ENCODE measurements at regions not wholly inside any gene's neighbourhood (a gene's known extent, or its start where the extent isn't known, plus 50 kb on each side); places are given as distances from the start of the nearest gene placed in this dataset.
A peak's percentile ranks its signal among the peaks of the same experiment; 100 is the strongest.

DNA sequence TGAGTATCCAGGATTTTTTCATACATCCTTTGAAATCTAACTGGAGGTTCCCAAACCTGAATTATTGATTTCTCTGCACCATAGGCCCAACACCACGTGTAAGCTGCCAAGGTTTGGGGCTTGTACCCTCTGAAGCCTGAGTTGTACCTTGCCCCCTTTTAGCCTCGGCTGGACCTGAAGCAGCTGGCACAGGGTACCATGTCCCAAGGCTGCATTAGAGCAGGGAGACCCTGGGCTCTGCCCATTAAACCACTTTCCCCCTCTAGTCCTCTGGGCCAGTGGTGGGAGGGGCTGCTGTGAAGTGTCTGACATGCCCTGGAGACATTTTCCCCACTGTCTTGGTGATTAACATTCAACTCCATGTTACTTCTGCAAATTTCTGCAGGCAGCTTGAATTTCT lies 532.9 kb upstream of the NUDT12 start (continued):
- TF ChIP-seq, protein P1, sequence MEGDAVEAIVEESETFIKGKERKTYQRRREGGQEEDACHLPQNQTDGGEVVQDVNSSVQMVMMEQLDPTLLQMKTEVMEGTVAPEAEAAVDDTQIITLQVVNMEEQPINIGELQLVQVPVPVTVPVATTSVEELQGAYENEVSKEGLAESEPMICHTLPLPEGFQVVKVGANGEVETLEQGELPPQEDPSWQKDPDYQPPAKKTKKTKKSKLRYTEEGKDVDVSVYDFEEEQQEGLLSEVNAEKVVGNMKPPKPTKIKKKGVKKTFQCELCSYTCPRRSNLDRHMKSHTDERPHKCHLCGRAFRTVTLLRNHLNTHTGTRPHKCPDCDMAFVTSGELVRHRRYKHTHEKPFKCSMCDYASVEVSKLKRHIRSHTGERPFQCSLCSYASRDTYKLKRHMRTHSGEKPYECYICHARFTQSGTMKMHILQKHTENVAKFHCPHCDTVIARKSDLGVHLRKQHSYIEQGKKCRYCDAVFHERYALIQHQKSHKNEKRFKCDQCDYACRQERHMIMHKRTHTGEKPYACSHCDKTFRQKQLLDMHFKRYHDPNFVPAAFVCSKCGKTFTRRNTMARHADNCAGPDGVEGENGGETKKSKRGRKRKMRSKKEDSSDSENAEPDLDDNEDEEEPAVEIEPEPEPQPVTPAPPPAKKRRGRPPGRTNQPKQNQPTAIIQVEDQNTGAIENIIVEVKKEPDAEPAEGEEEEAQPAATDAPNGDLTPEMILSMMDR (IDR thresholded peaks at IDR 0.05 in 2 of 3, conservative IDR thresholded peaks at IDR 0.05 in 1 of 3; ENCODE audit: borderline replicate concordance in 1 of 3, insufficient read depth in 1 of 3, low read depth in 2 of 3, low read length in 2 of 3), result no peak
- TF ChIP-seq ZNF274 (IDR thresholded peaks at IDR 0.05; ENCODE audit: low read depth, low read length) (no peak), POLR2AphosphoS5 (IDR thresholded peaks at IDR 0.05; ENCODE audit: low read depth, low read length) (no peak)

DNA sequence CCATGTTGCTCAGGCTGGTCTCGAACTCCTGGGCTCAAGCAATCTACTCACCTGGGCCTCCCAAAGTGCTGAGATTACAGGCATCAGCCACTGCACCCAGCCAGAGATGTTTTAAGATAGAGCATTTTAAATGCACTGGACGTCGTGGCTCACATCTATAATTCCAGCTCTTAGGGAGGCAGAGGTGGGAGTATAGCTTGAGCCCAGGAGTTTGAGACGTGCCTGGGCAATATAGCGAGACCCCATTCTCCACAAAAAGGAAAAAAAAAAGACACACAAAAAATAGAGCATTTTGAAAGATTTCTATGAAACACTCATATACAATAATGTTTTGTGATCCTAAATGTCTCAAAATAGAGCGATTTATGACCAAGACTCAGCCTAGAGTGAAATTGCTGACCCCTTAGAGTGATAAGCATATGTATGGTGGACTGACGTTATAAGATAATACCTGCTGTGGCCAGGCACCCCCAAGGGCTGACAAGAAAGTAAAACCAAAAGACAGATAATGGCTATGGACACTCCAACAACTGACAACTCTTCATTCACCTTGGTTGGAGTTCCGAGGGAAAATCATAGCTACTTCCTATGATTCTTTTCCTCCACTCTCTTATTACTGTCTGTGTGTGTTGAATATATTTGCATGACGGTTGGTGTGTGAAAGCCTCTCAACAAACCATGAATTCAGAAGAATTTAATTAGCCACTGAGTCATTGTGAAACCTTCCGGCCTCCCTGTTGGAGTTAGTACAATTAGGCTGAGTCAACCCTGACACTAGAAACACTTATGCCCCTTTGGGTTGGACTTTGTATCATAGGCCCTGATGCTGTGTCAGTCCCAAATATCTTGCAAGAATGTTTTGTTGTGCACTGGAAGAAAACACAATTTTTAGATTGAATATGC lies 526.5 kb upstream of the NUDT12 start:
- H3K36me3 ChIP-seq (ENCODE audit: control insufficient read depth in 1 of 2, insufficient read depth in 2 of 2, low read length in 2 of 2), result peaks cover 0 to 6% of the 10 kb centered on the region in 2 experiments; a peak in 1 of 4 replicates
- peak; percentile 86 for DNase-seq (ENCODE audit: low read depth, low spot score)
- CTCF ChIA-PET, result no interaction called here

More for the DNA sequence above, 526.5 kb upstream of the NUDT12 start:
- Histone ChIP-seq H3K9me2 (ENCODE audit: insufficient read depth) (no peaks in the 10 kb centered on the region), H3K9ac (ENCODE audit: low read length) (peak overlapping the region; percentile 36), H3K79me2 (ENCODE audit: insufficient read depth, low read length) (peaks cover 5% of the 10 kb centered on the region; the same call in 1 of the 2 replicates), H3K4me2 (ENCODE audit: low read length) (peak overlapping the region; percentile 74), H3K4me3 (replicated peaks in 1 of 2; ENCODE audit: low read depth in 1 of 2, low read length in 2 of 2) (peak overlapping the region; percentile 22 to 42; a peak in 3 of 4 replicates), H2AFZ (ENCODE audit: low read depth, low read length, poor library complexity, severe bottlenecking) (no peak overlapping the region), H3K27ac (ENCODE audit: low read depth, low read length) (peak overlapping the region; percentile 68), H4K20me1 (ENCODE audit: insufficient read depth) (no peaks in the 10 kb centered on the region), H3K4me1 (ENCODE audit: control insufficient read depth in 1 of 2, insufficient read depth in 2 of 2, low read length in 2 of 2) (peaks cover 10 to 28% of the 10 kb centered on the region in 2 experiments; a peak in 3 of 4 replicates), H3K9me3 (ENCODE audit: control insufficient read depth in 1 of 2, insufficient read depth in 1 of 2, low read depth in 1 of 2, low read length in 2 of 2) (no peaks in the 10 kb centered on the region), H3K27me3 (ENCODE audit: insufficient read depth, low read length) (no peaks in the 10 kb centered on the region)
- BruUV-seq (replicated peaks), result no TSS peak
- TF ChIP-seq POLR2AphosphoS5 (IDR thresholded peaks at IDR 0.05; ENCODE audit: low read depth, low read length) (peak; percentile 36), FOSL1 (IDR thresholded peaks at IDR 0.05; ENCODE audit: low read depth) (peak; percentile 90), CEBPB (IDR thresholded peaks at IDR 0.05; ENCODE audit: low read depth) (peak; percentile 87), YY1 (IDR thresholded peaks at IDR 0.05; ENCODE audit: extremely low read depth, insufficient replicate concordance, low read depth, low read length) (peak; percentile 29), SP1 (IDR thresholded peaks at IDR 0.05; ENCODE audit: low read depth) (peak; percentile 79), CBX3 (IDR thresholded peaks at IDR 0.05; ENCODE audit: low read depth) (peak; percentile 88), SRF (IDR thresholded peaks at IDR 0.05; ENCODE audit: low read depth) (0 out of 2 replicates have a peak, but pooled peaks have one; percentile 32), SIN3A (IDR thresholded peaks at IDR 0.05; ENCODE audit: low read depth) (no peak), ZFX (IDR thresholded peaks at IDR 0.05) (no peak), JUND (IDR thresholded peaks at IDR 0.05) (peak; percentile 90), RAD21 (IDR thresholded peaks at IDR 0.05; ENCODE audit: low read depth) (no peak)
- TF ChIP-seq, protein P1 (IDR thresholded peaks at IDR 0.05 in 2 of 3, conservative IDR thresholded peaks at IDR 0.05 in 1 of 3; ENCODE audit: borderline replicate concordance in 1 of 3, insufficient read depth in 1 of 3, low read depth in 2 of 3, low read length in 2 of 3), result no peak
- peak; percentile 94 for ATAC-seq
- intact Hi-C loops (cut with micrococcal nuclease), result no loop called here
- ChIA-PET POLR2A (interaction anchor here (1.1 kb wide), 1 partner anchor 9 kb away, joined by 4 read pairs; no protein-coding TSS in a partner anchor), RAD21 (ENCODE audit: low non-redundant PET in 1 of 2, low total read pairs in 2 of 2, uncharacterized antibody in 2 of 2, unreplicated experiment in 2 of 2) (no interaction called here)

All from HCT116 (cell line).